ENCODE measurements at regions not wholly inside any gene's neighbourhood (a gene's known extent, or its start where the extent isn't known, plus 50 kb on each side); places are given as distances from the start of the nearest gene placed in this dataset.

DNA sequence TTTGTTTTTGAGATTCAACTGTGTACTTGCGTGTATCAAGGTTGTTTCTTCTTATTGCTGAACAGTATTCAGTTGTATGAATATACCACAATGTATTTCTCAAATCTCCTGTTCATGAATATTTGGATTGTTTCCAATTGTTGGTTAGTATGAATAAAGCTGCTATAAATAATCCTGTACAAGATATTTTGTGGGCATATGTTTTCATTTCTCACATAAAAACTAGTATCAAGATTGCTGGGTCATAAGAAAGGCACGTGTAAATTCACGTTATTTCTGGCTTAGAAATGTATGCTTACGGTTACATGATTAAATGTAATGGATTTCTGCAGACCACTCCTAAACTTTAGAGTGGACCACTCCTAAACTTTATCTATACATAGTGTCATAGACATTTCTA, 96.6 kb downstream of the BTBD3 start:
- TF ChIP-seq POLR2A (IDR thresholded peaks at IDR 0.05; ENCODE audit: low read length) (no peak), GATA1 (IDR thresholded peaks at IDR 0.05; ENCODE audit: low read depth, low read length) (no peak)
